ENCODE measurements at regions not wholly inside any gene's neighbourhood (a gene's known extent, or its start where the extent isn't known, plus 50 kb on each side); places are given as distances from the start of the nearest gene placed in this dataset.

DNA sequence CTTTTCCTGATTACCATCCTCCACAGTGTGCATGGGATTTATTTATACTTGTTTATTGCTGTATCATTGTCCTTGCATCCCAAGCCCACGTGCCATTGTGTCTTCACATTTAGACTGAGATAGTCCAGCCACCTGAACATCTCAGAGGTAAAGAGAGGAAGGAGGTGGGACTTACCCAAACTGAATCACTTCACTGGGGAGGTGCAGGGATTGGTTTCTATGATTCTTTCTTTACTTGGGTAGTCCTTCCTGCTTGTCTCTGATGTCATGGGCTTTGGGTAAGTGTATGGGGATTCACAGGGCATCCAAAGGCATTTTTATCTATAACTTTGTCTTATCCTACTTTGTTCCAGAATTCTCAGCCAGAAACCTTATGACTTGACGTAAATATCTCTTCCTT, 141.5 kb upstream of the UMPS start:
- in situ Hi-C loops (cut with MboI; ENCODE audit: low pct_unique_long_range_greater_than_20kb, low sequenced_read_pairs) = no loop called here
- no peak for DNase-seq

DNA sequence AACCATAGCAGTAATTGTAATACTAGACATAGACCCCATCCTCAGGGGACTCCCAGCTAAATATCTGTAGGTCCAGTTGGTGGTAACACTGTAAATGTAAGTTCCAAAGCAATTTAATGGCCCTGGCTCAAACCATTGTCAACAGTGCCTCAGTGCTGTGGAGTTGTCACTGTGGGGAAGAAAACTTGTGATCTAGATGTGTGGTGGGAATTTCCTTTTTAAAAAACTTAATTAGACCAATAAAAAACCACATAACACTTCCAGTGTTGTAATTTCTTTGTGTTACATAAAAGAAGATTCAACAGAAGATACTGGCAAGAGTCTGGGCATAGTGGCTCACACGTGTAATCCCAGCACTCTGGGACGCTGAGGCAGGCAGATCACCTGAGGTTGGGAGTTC, 138.6 kb upstream of the UMPS start:
- in situ Hi-C loops (cut with MboI; ENCODE audit: low pct_unique_long_range_greater_than_20kb, low sequenced_read_pairs) = no loop called here
- no peak for DNase-seq

DNA sequence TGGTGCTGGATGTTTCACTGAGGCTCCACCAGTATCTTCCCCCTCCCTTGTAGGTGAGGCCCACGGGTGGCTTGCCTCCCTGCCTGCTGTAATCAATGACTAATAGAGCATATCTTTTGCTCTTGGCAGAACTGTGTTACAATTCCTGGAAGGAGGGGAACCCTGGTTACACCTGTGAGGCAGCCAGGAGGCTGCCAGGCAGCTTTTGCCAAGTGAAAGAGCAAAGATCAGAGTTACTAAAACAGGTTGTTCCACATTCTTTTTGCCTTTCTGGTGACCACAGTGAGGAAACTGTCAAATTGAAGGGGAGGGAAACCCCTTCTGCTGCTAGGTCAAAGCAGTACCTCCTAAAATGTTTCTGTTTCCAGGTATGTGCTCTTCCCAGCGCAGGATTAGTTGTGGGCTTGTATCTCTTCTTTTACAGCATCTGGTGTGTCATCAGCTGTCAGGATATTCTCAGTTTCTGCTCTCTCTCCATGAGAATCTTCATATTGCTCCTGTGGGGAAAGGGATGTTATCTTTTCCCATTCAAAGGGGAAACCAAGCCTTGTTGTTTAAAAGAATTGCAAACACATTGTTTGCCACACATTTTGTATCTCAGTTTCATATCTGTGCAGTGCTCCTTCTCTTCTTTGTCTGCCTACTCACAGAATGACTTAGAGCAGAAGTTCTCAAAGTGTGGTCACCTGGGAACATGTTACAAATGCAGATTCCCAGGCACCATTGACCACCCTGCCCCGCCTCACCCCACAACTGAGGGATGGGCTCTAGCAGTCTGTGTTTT, 137.4 kb upstream of the UMPS start:
- DNase-seq = no peak
- in situ Hi-C loops (cut with MboI; ENCODE audit: low pct_unique_long_range_greater_than_20kb, low sequenced_read_pairs) = no loop called here

DNA sequence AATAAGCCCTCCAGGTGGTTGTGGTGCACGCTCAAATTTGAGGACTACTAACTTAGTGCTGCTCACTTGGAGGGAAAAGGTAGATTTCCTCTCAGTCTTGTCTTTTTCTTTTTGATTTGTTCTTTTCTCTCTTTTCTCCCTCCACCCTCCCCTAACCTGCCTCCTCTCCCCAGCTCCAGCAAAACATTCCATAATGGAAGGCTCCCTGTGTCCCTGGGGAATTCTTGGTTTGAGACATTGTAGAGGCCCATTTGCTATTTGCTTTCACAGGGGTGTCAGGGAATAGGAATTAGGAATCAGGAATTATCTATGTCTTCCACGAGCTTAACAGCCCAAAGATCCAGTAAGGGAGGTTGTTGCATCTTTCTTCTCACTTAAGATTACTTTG, 136.8 kb upstream of the UMPS start:
- no peak for DNase-seq
- in situ Hi-C loops (cut with MboI; ENCODE audit: low pct_unique_long_range_greater_than_20kb, low sequenced_read_pairs) = no loop called here

DNA sequence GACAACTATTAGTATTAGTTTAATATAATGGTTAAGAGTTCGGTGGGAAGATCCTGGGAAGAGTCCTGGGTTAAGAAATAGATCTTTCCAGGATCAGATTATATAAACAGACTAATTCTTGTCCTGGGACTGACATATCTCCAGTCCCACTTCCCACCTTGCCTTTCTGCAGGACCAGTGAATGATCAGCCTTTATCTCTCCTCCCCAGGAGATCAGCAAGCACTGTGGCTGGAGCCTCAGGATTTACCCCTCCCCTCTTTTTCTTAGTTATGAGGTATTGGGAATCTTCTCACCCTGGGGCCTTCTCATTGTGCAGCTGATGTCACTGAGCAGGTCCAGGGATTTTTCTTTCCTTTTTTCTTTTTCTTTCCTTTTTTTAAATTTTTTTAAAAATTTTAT, 135.7 kb upstream of the UMPS start:
- in situ Hi-C loops (cut with MboI; ENCODE audit: low pct_unique_long_range_greater_than_20kb, low sequenced_read_pairs) = no loop called here
- no peak for DNase-seq

DNA sequence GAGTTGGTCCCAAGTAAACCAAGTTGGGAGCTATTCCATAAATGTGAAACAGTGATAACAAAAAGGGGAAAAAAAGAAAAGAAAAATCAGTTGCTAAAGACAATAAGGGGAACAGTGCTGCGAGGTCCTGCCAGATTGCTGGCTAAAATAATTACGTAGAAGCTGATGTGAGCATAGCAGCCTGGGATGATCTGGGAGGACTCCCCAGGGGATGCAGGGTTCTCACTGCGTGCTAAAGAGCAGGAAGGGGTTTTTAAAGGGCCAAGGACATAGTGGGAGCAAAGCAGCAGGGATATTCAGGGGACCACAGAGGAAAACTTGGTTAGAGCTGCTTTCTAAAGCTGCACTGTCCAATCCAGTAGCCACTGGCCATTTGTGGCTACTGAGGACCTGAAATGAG, 133.0 kb upstream of the UMPS start:
- no peak for DNase-seq
- in situ Hi-C loops (cut with MboI; ENCODE audit: low pct_unique_long_range_greater_than_20kb, low sequenced_read_pairs) = no loop called here

DNA sequence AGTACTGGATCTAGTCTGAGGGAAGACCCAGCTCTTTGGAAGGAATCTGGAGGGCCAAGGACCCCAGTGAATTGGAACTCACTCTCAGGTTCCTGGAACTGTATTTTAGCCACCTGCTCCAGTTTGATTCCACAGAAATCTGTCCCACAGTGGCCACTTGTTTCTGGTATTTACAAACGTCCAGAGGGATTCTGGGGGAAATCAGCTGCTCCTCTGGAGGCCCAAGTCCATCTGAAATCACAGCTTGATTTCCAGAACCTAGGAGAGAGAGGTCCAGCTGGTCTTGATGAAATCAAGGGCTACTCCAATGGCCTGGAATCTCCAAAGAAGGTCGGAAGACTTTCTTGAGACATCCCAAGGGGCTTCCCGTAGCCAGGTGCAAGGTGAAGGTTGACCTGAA, 132.3 kb upstream of the UMPS start:
- in situ Hi-C loops (cut with MboI; ENCODE audit: low pct_unique_long_range_greater_than_20kb, low sequenced_read_pairs) = no loop called here
- no peak for DNase-seq

DNA sequence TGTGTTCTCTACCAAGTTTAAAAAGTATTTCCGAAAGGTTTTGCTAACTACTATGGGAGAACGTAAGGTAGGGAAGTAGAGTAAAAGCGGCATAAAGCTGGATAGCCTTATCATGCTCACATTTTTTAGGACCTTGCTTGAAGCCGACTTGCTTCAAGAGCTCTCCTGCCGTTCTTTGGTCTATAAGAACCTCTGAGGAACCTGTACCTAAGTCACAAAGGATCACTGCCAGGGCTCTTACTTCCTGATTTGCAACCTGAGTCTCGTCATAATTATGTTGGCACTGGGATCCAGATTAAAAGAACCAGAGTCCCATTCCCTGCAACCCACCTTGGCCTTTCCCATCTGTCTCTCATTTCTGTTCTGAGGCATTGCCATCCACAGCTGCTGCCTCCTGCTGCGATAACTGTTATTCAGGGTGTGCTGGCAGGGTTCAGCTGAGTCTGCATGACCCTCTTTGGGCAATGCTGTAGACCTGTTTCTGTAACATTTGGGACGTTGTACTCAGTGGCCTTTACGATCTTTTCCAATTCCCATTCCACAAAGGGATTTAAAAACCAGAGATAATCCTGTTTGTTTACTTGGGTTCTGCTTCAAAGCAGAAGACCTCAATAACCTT, 131.0 kb upstream of the UMPS start:
- in situ Hi-C loops (cut with MboI; ENCODE audit: low pct_unique_long_range_greater_than_20kb, low sequenced_read_pairs) = no loop called here
- no peak for DNase-seq

DNA sequence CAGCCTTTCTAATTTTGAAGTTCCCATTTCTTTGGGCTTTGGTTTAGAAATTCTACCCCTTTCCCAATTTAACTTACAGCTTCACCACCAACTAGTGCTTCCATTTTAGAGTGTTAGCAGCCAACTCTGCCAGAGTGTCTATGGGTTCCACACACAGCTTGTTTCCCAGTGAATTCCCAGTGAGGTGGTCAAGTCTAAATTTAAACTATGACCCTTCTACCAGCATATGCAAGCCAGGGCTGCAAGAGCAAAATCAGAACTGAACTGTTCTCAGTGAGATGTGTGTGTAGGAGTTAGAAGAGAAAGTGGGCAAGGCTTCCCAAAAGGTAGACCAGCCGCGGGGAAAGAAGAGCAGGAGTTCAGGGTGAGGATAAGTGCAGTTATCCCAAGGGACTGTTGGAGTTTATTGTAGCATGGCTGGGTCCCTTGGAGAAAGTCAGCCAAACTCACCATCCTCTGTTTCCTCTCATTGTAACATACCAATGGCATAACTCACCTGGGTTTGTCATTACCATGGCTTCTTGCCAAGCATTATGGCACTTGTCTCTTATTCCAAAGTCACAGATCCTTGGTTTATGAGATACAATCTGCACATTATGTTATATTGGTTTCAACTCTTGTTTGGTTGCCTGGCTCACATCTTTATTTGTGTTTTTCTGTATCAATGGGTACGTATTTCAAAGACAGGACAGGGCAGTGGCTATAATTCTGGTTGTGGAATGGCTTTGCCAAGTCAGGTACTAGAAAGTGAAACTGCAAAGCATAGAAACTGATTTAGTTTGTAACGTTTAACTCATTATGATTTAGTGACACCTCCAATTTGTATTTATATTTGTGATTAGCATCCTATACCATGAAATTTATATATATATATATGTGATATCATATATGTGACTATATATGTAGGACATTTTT, 130.2 kb upstream of the UMPS start:
- in situ Hi-C loops (cut with MboI; ENCODE audit: low pct_unique_long_range_greater_than_20kb, low sequenced_read_pairs) = no loop called here
- no peak for DNase-seq

DNA sequence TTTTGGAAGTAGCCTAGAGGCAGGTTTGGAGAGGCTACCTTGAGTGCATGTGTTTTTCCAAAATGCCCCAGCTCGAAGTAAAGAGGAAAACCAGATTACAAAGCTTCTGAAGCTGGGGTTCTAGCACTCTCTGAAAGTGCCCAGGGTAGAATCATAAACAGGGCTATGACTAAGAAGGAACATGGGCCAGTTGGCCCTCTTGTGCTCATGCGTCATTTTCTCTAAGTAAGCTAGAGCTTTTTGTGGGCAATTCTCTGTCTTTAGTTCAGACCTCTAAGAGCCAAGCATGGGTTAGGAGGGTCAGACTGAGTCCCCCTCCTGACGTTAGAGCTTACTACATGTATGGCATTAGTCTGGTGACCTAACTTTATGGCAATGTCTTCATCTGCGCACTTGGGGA, 129.5 kb upstream of the UMPS start:
- no peak for DNase-seq
- in situ Hi-C loops (cut with MboI; ENCODE audit: low pct_unique_long_range_greater_than_20kb, low sequenced_read_pairs) = no loop called here

DNA sequence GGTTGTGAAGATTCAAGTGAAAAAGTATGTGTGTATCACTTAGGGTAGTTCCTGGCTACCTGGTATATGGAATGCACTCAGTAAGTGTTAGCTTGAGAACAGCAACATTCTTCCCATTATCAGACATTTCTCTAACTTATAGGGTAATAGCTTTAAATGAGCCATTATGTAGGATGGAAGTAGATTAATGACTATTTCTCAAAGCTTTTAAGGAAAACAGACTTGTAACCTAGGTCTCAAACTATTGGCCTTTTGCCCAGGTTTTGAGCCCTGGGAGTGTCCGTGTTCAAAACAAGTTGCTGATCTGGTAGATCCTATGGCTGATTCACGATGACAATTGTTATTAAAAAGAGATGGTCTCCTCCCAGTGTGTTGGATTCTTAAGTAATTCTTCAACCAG, 129.1 kb upstream of the UMPS start:
- in situ Hi-C loops (cut with MboI; ENCODE audit: low pct_unique_long_range_greater_than_20kb, low sequenced_read_pairs) = no loop called here
- no peak for DNase-seq

DNA sequence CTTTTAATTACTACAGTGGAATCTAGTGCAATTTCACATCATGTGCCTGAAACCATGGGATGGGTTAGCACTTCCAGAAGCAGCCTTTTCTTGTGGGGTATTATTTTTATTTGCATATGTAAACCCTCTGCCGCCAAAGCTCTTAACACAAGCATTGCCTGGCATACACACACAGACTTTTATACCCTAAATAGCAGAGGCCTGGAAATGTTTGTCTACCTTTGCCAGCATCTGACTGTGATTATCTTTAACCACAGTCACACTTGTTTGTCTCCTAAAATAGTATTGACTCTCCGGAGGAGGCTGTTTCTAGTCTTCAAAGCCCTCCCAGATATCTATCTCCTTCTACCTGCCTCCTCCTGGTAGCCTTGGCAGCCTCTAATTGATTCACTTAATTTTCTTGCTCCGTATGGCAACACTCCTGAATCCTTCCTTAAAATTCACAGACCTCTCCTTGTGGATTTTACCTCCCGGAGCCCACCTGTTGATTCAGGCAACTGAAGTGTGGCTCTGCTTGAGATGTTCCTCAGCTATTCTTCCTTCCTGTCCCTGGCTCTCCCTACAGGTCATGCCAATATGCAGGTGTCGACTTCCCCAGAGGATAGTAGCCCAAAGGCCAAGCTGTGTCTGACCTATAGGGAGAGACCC, 127.1 kb upstream of the UMPS start:
- no peak for DNase-seq
- in situ Hi-C loops (cut with MboI; ENCODE audit: low pct_unique_long_range_greater_than_20kb, low sequenced_read_pairs) = no loop called here

DNA sequence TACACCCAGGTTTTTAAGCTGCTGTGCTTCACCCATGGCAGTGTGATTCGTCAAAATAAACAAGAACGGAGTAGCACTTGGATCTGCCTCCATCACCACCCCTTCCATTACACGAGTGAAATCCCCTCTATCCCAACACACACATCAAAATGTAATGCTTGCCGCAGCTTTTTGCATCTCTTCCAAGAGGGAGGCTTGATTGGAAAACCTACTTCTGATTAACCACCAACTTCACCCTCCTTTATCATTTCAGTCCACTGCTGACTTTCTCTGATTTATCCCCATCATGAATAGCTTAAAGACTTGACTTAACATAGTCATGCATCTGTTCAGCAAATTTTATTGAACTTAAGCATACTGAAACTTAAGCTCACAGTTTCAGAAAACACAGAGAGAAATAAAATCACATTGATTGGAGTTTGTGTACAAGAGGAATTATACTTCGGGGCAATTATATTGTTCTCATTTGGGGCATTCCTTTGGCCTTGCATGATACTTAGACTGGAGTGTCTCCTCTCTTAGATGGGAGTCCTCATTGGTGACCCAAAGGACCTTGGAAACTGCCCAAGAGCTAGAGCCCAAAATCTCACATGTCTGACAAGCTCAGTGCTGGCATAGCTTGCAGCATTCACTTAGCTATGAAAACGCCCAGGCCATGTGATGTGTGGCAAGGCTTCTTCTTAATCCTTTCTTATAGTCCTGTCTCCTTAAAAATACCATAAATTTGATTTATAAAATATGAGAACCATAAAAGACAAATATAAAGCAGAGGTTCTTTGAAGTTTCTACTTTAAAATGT, 124.3 kb upstream of the UMPS start:
- no peak for DNase-seq
- in situ Hi-C loops (cut with MboI; ENCODE audit: low pct_unique_long_range_greater_than_20kb, low sequenced_read_pairs) = no loop called here

DNA sequence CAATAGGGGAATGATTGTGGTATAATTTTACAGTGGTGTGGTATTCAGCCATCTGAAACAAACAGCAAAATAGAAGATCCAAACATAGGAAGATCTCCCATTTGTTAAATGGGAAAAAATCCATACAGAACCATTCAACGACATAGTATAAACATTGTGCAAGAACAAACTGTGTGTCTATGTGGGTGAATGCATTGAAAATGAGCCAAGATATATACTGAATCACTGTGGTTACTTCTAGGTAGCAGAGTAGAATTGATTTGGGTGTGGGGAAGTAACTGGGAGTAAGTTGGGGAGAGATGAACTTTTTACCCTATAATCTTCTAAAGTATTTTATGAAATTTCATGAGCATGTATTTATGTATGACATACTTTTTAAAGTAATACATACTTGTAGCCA, 123.1 kb upstream of the UMPS start:
- in situ Hi-C loops (cut with MboI; ENCODE audit: low pct_unique_long_range_greater_than_20kb, low sequenced_read_pairs) = no loop called here

DNA sequence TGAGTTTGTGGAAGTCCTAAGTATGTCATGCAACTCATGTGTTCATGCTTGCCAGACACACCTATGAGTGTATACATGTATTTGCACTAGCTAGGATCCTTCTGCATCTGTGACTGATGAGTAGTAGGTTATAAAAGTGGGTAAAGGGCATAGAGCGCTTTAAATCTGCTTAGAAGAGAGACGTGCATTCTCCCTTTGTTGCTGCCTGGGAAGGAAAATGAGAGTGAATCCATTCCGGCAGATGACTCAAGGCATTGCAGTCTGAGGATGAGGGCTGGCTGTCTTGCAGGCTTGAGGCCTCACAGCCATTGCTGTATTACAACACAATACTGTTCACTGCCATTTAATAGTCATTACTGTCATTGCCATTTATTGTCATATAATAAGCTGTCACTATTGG, 120.8 kb upstream of the UMPS start:
- DNase-seq = no peak
- in situ Hi-C loops (cut with MboI; ENCODE audit: low pct_unique_long_range_greater_than_20kb, low sequenced_read_pairs) = no loop called here

More for the DNA sequence above, 123.1 kb upstream of the UMPS start:
- no peak for DNase-seq

DNA sequence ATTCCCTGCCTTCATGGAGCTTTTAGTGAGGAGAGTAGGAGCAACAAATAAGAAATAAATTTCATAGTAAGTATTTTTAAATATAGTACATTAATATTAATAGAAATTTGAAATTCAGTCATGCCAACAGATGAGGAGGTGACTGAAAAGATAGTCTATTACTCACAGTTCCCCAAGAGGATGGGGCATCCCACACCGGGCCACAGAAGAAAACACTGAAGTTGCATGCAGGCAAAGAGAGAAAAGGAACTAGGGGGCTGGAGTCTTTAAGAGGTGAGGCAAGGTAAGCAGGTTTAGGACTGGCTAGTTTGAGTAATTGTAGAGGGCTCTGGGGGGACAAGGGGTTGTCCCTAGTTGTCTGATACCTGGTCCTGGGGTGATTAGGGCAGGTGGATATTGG, 120.1 kb upstream of the UMPS start:
- in situ Hi-C loops (cut with MboI; ENCODE audit: low pct_unique_long_range_greater_than_20kb, low sequenced_read_pairs) = no loop called here
- no peak for DNase-seq

DNA sequence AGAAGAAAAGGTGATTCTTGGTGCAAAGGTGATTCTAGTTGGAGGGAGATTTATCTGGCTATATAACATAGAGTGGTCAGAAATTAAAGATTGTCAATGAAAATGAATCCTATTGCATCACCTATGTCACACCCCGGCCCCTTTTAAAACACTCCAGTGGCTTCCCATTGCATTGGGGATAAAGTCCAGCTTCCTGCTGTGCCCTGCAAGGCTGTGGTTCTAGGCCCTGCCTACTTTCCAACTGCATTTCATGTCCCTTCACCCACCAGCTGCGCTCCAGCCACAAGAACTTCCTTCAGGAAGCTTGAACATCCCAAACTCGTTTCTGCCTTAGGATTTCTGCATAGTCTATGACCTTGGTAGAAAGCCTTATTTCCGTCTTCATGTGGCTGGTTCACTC, 118.7 kb upstream of the UMPS start:
- in situ Hi-C loops (cut with MboI; ENCODE audit: low pct_unique_long_range_greater_than_20kb, low sequenced_read_pairs) = no loop called here
- DNase-seq = no peak

DNA sequence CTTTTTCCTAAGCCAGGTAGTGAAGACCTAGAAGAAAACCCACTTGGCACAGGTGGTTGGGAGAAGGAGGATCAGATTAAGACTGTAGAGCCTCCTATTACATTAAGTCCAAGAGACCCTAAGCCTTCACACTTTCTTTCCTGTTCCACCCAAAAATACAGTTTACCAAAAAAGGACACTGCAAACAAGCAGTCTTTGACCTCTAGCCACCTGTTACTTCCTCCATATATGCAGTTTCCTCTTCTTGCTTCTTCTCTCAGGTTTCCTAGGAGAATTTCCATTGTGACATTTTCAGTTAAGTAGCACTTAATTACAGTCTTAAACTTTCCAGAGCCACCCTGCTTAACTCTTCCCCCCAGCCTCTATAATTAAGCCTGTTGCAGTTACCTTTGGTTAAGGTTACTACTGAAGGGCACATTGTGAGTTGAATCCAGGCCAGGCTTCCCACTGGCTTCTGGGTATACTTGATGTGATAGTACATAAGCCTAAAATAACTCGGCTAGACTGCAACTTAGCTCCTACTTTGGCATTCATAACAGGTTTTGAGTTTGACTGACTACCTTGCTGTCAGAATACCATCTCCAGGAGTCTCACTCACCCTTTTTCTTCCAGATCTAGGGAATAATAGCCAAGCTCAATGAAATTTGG, 114.2 kb upstream of the UMPS start:
- no peak for DNase-seq
- in situ Hi-C loops (cut with MboI; ENCODE audit: low pct_unique_long_range_greater_than_20kb, low sequenced_read_pairs) = no loop called here

DNA sequence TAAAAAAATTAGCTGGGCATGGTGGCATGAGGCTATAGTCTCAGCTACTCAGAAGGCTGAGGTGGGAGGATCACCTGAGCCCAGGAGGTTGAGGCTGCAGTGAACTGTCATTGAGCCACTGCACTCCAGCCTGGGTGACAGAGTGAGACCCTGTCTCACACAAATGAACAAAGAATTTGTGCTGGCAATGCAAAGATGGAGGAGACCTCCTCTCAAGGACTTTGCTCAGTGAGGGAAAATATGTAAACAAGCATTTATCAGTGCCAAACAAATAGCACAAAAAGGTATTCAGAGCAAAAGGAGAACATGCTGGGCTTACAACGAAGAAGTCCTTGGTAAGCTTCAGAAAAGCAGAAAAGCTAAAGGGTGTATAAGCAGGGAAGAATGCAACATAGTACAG, 113.1 kb upstream of the UMPS start:
- in situ Hi-C loops (cut with MboI; ENCODE audit: low pct_unique_long_range_greater_than_20kb, low sequenced_read_pairs) = no loop called here
- no peak for DNase-seq
